H1 (cell line): ENCODE measurements at regions not wholly inside any gene's neighbourhood (a gene's known extent, or its start where the extent isn't known, plus 50 kb on each side); places are given as distances from the start of the nearest gene placed in this dataset.

Experiments used
- CBX5 ChIP-seq: fragments of 300-800, 300-1000 bp; sonication (generic); IDR thresholded peaks from 2 replicates; pipeline ENCODE4 v1.7.1; 2016; ENCODE audit warnings: antibody characterized with exemption, low read length, low read depth
- EZH2 ChIP-seq: fragments of 200-600 bp; sonication (generic); IDR thresholded peaks from 2 replicates; pipeline ENCODE4 v1.7.1; 2012; ENCODE audit warnings: low read depth, mild to moderate bottlenecking, moderate library complexity, low read length, inconsistent platforms; ENCODE audit not compliant: severe bottlenecking
- SIRT6 ChIP-seq: IDR thresholded peaks from one replicate; pipeline ENCODE4 v1.7.1; 2012; ENCODE audit warnings: low read length, inconsistent platforms
- SRF ChIP-seq: IDR thresholded peaks from 2 replicates; pipeline ENCODE4 v1.6.1; 2011; ENCODE audit warnings: mild to moderate bottlenecking, low read depth, low read length, moderate library complexity
- TEAD4 ChIP-seq: IDR thresholded peaks from 2 replicates; pipeline ENCODE4 v1.6.1; 2012; ENCODE audit warnings: low read depth, low read length, inconsistent platforms, mixed read lengths
- USF2 ChIP-seq: IDR thresholded peaks from 2 replicates; pipeline ENCODE4 v1.6.1; 2011; ENCODE audit warnings: low read length, improper control_type of control experiment

- TF ChIP-seq EZH2 (no peak), SIRT6 (no peak), SRF (no peak), USF2 (no peak), TEAD4 (no peak), CBX5 (no peak)
- TF ChIP-seq, all 59 proteins: peak for 0
These were observed 223.7 kb downstream of the CBLN1 start (continued) for GRCh38 chr16:49057936-49058335.
